GM18873 (cell line): ENCODE measurements at regions not wholly inside any gene's neighbourhood (a gene's known extent, or its start where the extent isn't known, plus 50 kb on each side); places are given as distances from the start of the nearest gene placed in this dataset.

Experiments used
- ATAC-seq: cut with Tn5 transposase; IDR thresholded peaks from one replicate; pipeline ENCODE4 v1.9.1; 2021; ENCODE audit warnings: mild to moderate bottlenecking, moderate library complexity, moderate number of reproducible peaks; ENCODE audit not compliant: unreplicated experiment, low FRiP score

DNA sequence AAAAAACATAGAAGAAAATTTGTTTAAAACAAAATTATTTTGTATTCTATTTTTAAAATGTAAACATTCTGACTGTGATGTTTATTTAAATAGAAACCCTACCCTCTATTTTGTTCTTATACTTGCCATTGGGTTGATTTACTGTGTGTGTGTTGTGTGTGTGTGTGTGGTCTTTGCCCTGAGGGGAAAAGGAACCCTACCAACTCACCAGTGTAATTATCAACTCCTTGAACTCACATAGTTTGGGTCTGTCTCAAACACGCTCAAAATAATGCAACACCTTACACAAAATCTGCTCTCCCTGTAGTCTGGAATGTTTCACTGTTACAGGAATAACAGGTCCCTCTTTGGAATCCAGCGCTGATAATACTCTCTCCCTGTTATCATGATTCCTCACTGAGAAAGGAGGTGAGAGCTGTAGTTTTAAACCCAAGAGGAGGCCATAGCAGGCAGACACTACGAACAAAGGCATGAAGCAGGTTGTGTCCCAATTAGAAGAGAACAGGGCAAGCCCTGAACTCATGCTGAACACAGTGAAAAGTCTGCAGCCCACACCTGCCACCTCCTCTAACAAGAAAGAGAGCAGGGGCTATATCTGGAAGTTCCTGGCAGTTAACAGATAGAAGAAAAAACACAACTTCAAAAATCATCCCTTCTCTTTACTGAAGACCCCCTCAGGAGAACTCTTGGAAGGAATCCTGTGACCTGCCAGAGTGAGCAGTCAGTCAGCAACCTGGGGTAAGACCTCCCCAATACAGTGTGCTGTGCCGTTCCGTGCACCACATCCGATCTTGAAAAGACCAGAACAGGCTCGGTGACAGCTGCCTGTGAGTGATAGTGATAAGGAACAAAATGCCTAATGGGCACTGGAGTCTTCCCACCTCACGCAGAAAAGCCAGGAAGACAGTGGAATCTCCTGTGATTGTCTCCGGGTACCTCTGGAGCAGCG lies 608.1 kb upstream of the ADAMTS16 start:
- no peak for ATAC-seq

DNA sequence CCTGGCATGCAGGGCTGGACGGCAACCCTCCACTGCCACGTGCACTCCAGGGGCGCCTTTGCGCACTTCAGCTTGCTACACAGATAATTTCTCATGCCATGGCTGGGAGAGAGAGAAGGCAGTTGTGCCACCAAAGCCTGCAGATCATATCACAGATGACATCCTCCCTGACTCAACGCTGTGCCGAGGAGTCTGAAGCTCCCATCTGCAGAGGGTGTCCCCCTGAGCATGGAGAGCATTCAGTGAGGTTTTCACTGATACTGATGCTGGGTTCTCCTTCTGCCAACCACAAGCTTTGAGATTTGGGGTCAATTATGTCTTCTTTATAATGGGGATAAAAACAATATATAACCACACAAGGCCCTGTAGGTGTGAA lies 607.4 kb upstream of the ADAMTS16 start:
- ATAC-seq = no peak

- no peak for ATAC-seq
Observed at GRCh38 chr5:4533457-4534105, 606.5 kb upstream of the ADAMTS16 start.

DNA sequence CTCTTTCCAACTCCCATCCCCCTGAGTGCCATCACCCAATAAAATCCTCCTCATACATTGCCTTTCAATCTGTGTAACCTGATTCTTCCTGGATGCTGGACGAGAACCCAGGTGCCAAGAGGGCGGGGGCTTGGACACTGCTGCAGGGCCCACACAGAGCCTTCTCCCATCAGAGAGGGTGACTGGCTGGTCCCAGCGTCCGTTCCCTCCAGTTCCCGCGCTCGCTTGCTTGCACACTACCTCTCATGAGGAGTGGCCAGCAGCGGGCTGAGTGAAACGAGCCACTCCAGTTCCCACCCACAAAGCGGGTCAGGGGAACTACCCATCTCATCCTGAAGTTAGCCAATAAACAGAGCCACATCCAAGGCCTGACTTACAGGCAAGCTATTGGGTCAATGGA lies 602.6 kb upstream of the ADAMTS16 start:
- ATAC-seq = no peak

DNA sequence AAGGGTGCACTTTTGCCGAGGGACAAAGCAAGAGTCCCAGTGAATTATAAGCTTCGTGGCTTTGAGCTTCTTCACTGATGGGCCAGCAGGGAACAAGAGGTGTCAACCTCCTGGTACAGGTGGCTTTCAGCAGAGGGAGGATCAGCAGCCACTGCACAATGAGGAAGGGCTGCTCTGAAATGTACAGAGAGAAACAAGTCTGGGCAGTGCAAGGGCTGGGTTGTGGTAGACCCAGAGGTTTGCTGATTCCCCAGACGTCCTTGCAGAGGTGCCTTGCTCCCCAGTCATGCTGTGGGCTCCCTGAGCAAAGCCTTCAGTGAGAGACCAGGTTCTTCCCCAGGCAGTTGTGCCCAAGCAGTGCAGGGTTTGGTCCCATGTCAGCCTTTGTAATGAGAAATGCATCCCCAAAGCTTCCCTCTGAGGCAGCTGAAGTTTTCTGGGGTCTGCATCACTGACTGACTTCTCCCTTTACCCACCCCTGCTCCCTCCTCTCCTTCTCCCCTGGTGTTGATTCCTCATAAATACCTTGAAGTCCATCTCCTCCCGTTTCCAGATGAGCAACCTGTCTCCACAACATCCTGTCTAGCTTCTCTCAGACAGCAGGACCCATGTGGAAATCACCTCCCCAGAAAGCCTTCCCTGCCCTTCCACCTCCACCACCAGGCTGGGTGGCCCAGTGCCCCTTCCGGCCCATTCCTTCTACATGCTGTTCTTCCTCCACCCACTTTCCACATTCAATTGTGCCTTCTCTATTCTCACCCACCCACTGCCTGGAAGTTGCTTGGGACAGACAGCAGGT lies 599.6 kb upstream of the ADAMTS16 start:
- no peak for ATAC-seq

DNA sequence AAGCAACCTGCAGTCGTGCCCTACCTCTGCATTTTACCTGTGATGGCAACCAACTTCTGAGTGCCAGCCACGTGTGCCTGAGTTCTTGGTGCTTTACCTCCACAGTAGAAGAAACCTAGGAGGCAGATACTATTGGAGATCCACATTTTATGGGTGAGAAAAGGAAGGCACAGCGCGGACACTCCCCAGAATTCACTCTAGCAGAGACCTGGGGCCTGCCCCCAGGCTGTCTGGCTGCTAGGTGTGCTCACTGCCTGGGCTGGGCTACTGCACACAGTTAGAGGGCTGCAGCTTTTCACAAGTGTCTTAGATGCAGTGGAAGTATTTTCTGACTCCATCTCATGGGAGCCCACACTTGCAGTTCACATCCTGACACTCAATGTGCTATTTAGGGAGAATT lies 598.8 kb upstream of the ADAMTS16 start:
- ATAC-seq = no peak

- no peak for ATAC-seq
Observed at GRCh38 chr5:4542145-4542778, 597.9 kb upstream of the ADAMTS16 start.

GRCh38 chr5:4544049-4544670 lies 596.0 kb upstream of the ADAMTS16 start:
- no peak for ATAC-seq

DNA sequence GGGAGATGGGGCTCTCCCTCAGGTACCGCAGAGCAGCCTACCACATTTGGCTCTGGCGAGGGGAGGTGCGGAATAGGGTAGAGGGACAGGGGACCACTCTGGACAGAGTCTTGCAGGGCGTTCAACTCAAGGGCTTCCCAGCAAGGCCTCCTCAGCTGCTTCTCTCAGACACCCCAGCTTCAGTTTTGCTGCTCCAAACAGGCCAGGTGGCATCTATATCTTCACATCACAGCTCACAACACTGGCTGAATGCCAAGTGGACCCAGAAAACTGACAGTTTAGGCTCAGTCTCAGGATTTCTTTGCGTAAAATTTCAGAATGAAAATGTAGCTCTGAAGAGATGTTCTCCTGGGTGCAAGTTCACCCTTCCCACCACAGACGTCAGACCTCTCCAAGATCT lies 592.6 kb upstream of the ADAMTS16 start:
- no peak for ATAC-seq

- no peak for ATAC-seq
Observed at GRCh38 chr5:4548341-4548740, 591.8 kb upstream of the ADAMTS16 start.

DNA sequence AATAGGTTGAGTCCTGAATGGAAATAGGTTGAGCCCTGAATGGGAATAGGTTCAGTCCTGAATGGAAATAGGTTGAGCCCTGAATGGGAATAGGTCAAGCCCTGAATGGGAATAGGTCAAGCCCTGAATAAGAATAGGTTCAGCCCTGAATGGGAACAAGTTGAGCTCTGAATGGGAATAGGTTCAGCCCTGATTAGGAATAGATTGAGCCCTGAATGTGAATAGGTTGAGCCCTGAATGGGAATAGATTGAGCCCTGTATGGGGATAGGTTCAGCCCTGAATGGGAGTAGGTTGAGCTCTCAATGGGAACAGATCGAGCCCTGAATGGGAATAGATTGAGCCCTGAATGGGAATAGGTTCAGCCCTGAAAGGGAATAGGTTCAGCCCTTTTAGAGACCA lies 590.8 kb upstream of the ADAMTS16 start:
- no peak for ATAC-seq

DNA sequence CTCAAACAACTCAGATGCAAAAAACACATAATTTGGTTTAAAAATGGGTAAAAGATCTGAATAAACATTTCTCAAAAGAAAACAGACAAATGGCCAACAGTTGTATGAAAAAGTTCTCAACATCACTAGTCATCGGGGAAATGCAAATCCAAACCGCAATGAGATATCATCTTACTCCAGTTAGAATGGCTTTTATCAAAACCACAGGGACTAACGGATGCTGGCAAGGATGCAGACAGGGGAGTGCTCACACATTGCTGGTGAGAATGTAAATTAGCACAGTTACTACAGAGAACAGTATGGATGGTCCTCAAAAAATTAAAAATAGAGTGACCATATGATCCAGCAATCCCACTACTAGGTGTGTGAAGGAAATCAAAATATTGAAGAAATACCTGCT lies 589.1 kb upstream of the ADAMTS16 start:
- no peak for ATAC-seq

DNA sequence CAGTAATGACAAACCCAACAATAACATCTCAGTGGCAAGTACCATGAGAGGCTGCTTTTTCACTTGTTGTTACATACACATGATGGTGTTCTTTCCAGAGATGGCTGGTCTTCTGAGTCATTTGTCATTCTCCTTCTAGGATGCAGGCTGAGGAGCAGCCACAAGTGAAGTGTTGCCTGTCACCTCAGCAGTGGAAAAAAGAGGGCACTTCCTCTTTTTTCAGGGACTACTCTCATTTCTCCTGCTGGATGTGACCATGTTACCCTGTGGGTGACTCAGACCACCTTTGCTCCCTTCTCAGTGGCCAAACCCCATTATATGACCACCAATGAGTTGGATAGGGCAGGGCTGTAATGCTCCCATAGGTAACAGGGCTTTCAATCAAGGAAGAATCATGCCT lies 587.0 kb upstream of the ADAMTS16 start:
- no peak for ATAC-seq

GRCh38 chr5:4553978-4554377 lies 586.2 kb upstream of the ADAMTS16 start:
- ATAC-seq = no peak

- ATAC-seq = no peak
Observed at GRCh38 chr5:4555725-4556285, 584.3 kb upstream of the ADAMTS16 start.

DNA sequence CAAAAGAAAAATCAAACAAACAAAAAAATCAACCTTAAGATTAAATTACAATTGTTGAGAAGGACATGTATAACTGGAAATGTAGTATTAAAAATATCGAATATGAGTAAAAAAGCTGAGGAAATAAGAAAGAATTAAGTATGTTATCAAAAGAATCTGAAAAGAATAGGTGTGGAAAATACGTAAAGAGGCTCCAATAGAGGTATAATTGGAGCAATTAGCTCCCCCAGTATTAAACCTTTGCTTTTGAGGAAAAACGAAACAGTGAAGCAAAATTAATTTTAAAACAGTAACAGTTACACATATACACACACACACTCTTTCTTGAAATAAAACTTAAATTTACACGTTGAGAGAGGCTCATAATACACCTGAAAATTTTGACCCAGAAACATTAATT lies 578.7 kb upstream of the ADAMTS16 start:
- no peak for ATAC-seq

DNA sequence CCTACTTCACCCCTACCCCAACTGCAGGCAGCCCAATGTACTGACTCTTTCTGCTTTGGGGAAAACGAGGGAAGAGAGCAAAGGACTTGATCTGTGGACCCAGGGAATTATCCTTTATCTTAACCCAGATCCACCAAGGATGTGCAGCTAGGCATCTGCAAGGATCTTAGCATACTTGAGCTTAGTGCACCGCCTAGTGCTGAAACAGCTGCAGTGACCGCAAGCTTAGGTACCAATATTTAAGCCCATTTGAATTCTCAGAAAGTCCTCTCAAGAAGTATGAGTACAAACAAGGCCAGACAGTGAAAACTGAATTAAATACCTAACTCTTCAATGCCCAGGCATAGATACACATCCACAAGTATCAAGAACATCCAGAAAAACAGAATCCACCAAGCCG lies 576.7 kb upstream of the ADAMTS16 start:
- no peak for ATAC-seq

GRCh38 chr5:4570047-4570995 lies 569.8 kb upstream of the ADAMTS16 start:
- ATAC-seq = no peak
